ENCODE measurements at regions not wholly inside any gene's neighbourhood (a gene's known extent, or its start where the extent isn't known, plus 50 kb on each side); places are given as distances from the start of the nearest gene placed in this dataset.

- ATAC-seq (ENCODE audit: low FRiP score) = no peak
- TF ChIP-seq, protein P1, sequence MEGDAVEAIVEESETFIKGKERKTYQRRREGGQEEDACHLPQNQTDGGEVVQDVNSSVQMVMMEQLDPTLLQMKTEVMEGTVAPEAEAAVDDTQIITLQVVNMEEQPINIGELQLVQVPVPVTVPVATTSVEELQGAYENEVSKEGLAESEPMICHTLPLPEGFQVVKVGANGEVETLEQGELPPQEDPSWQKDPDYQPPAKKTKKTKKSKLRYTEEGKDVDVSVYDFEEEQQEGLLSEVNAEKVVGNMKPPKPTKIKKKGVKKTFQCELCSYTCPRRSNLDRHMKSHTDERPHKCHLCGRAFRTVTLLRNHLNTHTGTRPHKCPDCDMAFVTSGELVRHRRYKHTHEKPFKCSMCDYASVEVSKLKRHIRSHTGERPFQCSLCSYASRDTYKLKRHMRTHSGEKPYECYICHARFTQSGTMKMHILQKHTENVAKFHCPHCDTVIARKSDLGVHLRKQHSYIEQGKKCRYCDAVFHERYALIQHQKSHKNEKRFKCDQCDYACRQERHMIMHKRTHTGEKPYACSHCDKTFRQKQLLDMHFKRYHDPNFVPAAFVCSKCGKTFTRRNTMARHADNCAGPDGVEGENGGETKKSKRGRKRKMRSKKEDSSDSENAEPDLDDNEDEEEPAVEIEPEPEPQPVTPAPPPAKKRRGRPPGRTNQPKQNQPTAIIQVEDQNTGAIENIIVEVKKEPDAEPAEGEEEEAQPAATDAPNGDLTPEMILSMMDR (IDR thresholded peaks at IDR 0.05) = no peak
These were observed 177.4 kb upstream of the LEF1 start for GRCh38 chr4:108345862-108346817.

GRCh38 chr4:108342325-108342970 lies 173.7 kb upstream of the LEF1 start:
- ATAC-seq (ENCODE audit: low FRiP score) (no peak), DNase-seq (ENCODE audit: low spot score) (no peak)
- TF ChIP-seq, protein P1 (IDR thresholded peaks at IDR 0.05) = no peak

More at GRCh38 chr4:108345862-108346817, 177.4 kb upstream of the LEF1 start:
- DNase-seq (ENCODE audit: low spot score) = no peak

GRCh38 chr4:108337923-108338322 lies 169.2 kb upstream of the LEF1 start:
- DNase-seq (ENCODE audit: low spot score) (no peak), ATAC-seq (ENCODE audit: low FRiP score) (no peak)
- TF ChIP-seq, protein P1 (IDR thresholded peaks at IDR 0.05) = no peak

- ATAC-seq (ENCODE audit: low FRiP score) = no peak
- TF ChIP-seq, protein P1 (IDR thresholded peaks at IDR 0.05) = no peak
- no peak for DNase-seq (ENCODE audit: low spot score)
These were observed 167.3 kb upstream of the LEF1 start for GRCh38 chr4:108336076-108336475.

DNA sequence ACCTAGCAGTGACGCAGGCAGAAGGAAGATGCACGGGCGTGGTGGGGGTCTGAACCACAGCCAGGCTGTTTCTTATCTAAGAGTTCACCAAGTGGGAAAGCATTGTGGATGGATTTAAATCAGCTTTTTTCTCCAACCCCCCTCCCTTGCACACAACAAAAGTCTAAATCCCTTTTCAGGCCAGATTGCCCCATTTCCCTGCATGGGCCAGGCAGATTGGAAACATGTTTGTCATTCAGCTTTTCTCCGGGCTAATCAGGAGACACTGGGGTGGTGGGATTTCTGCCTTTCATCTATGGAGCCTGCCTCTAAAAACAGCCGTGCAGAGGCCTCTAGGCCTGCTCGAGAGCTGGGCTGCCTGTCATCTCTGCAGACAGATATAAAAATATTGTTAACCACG lies 166.3 kb upstream of the LEF1 start:
- TF ChIP-seq, protein P1 (IDR thresholded peaks at IDR 0.05) = no peak
- no peak for DNase-seq (ENCODE audit: low spot score)
- ATAC-seq (ENCODE audit: low FRiP score) = no peak

DNA sequence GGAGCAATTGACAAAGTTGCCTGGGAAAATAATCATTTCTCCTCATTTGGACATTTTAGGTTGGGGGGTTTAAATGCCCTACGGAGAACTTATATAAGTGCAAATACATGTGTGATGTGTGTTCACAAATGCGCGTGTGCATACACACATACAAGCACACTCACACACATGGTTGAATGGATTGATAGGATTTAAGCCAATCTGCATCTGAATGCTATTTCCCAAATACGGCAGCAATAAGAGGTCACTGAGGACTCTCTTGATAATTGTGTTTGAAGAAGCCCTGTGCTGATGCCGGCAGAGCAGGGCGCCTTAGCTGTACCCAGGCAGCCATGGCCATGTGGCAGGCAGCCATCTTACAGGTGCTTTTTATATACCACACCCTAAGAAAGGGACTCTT lies 165.3 kb upstream of the LEF1 start:
- ATAC-seq (ENCODE audit: low FRiP score) (no peak), DNase-seq (ENCODE audit: low spot score) (no peak)
- TF ChIP-seq, protein P1 (IDR thresholded peaks at IDR 0.05) = no peak

Measured in omental fat pad (tissue), 3 donors.